Endometrium (tissue), 2 donors: ENCODE measurements at regions not wholly inside any gene's neighbourhood (a gene's known extent, or its start where the extent isn't known, plus 50 kb on each side); places are given as distances from the start of the nearest gene placed in this dataset.
"Not testable (repeated sequence)": the region's sequence is repeated elsewhere in the genome, so short reads cannot be mapped to it uniquely, and the experiment has no call there.

Experiments
- FAIRE-seq: peaks from 2 replicates; lab custom pipeline; 2012; peaks lifted over from hg19 to GRCh38; lab: Jason Lieb, UNC
- donor health status: control.
- donor health status: control.

DNA sequence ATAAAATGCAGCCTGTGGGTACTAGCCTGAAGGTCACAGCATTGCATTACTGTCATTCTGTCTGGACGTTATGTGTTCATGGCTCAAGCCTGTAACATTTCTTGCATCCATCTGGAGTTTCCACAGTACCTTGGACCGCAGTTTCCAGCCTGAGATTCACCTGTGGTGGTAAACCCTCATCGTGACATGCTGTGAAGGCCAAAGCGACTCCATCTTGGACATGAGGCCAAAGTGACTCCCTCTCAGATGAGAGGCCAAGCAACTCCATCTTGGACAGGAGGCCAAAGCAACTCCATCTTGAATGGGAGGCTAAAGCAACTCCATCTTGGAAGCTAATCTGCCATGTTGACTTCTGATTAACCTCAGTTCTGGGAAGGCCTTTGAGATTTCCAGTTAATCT lies 257.7 kb upstream of the MYT1L start:
- no peak for FAIRE-seq

GRCh38 chr2:2587354-2587753 lies 256.3 kb upstream of the MYT1L start:
- FAIRE-seq: no peak

GRCh38 chr2:2586931-2587330 lies 255.9 kb upstream of the MYT1L start:
- FAIRE-seq: no peak

GRCh38 chr2:2586068-2586776 lies 255.1 kb upstream of the MYT1L start:
- no peak for FAIRE-seq

- no peak for FAIRE-seq
Observed at GRCh38 chr2:2582998-2583545, 252.0 kb upstream of the MYT1L start.

GRCh38 chr2:2581331-2582159 lies 250.5 kb upstream of the MYT1L start:
- no peak for FAIRE-seq

DNA sequence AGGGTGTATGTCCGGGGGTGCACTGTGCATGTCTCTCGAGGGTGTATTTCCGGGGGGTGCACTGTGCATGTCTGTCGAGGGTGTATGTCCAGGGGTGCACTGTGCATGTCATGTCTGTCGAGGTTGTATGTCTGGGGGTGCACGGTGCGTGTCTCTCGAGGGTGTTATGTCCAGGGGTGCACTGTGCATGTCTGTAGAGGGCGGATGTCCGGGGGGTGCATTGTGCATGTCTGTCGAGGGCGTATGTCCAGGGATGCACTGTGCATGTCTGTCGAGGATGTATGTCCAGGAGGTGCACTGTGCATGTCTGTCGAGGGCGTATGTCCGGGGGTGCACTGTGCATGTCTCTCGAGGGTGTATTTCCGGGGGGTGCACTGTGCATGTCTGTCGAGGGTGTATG lies 249.8 kb upstream of the MYT1L start:
- FAIRE-seq: not testable (repeated sequence)

GRCh38 chr2:2580341-2580740 lies 249.3 kb upstream of the MYT1L start:
- FAIRE-seq: no peak

DNA sequence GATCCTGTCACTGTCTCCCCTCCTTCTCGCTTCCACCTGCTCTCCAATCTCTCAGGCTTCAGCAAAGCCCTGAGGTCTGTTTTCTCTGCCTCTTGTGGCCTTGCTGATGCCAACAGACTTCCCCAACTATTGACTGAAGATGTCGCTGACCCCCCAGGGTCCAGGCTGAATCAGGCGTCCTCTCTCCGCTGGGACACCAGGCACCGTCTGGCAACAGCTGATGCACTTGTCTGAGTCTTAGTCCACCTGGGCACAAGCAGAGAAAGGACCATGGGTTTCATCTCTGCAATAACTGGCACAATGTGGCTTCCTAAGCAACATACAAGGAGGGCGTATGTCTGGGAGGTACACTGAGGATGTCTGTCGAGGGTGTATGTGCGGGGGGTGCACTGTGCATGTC lies 248.7 kb upstream of the MYT1L start:
- no peak for FAIRE-seq

- no peak for FAIRE-seq
Observed at GRCh38 chr2:2577407-2577831, 246.3 kb upstream of the MYT1L start.

- FAIRE-seq: no peak
Observed at GRCh38 chr2:2575870-2576386, 244.9 kb upstream of the MYT1L start.

DNA sequence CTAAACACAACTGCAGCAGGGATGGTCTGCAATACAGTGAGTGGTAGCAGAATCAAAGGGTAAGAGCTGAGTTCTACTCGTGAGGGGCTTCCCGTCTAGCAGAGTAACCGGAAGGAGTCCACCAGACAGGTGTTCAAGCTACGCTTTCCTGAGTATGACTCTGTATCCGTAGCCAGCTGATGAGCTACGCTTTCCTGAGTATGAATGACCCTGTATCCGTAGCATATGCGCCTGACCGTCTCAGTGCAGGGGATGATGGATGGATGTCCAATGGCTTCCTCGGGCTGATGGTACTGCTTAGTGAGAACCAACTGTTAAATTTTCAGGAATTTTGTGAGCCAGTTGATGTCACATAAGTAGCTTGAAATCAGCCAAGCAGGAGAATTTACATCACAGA lies 244.1 kb upstream of the MYT1L start:
- no peak for FAIRE-seq

GRCh38 chr2:2574401-2575180 lies 243.5 kb upstream of the MYT1L start:
- FAIRE-seq: no peak

DNA sequence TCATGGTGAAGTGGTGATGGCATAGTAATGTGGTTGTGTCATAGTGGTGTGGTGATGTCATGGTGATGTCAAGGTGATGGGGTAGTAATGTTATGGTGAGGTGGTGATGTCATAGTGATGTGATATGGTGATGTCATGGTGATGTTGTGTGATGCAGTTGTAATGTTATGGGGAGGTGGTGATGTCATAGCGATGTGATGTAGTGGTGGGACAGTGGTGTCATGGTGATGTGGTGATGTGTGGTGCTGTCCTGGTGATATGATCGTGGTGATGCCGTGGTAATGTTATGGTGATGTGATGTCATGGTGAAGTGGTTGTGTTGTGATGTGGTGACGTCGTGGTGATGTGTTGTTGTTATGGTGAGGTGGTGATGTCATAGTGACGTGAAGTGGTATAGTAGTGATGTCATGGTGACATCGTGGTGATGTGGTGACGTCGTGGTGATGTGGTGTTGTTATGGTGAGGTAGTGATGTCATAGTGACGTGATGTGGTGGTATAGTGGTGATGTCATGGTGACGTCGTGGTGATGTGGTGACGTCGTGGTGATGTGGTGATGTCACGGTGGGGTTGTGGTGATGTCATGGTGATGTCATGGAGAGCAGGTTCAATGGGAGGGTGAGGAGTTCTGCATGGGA lies 242.7 kb upstream of the MYT1L start:
- no peak for FAIRE-seq

- FAIRE-seq: no peak
Observed at GRCh38 chr2:2573205-2573604, 242.1 kb upstream of the MYT1L start.

DNA sequence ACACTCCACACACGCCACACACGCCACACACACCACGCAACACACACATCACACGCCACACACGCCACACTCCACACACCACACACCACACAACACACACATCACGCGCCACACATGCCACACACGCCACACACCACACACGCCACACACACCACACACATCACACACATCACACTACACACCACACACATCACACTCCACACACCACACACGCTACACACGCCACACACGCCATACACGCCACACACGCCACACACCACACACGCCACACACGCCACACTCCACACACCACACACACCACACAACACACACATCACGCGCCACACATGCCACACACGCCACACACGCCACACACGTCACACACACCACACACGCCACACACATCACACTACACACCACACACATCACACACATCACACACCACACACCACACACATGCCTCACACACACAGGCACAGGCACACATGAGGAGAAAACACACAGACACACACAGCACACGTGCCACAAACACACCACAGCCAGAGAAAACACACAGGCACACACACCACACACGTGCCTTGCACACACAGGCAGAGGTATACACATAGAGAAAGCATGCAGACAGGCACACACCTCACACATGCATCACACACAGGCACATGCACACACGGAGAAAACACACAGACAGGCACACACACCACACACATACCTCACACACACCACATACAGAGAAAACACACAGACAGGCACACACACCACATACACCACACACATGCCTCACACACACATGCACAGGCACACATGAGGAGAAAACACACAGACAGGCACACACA lies 241.5 kb upstream of the MYT1L start:
- no peak for FAIRE-seq

GRCh38 chr2:2571301-2572150 lies 240.5 kb upstream of the MYT1L start:
- FAIRE-seq: no peak

DNA sequence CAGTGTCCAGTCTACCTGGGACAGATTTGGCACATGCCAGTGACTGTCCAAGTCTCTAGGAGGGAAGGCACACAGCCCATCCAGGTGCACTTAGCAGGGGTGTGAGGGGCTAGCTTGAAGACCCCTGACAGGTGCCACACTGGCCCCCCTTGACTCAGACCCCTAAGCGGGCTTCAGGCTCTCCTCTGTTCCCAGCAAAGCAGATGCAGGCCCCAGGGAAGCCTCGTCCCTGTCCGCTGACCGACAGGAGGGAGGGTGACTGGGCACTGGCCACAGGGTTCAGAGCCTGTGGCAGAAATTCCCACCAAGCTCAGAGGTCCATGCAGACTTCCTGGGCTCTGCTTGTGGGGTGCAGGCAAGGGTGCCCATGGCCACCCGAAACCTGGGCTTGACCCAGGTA lies 239.8 kb upstream of the MYT1L start:
- FAIRE-seq: no peak

GRCh38 chr2:2570360-2570759 lies 239.3 kb upstream of the MYT1L start:
- no peak for FAIRE-seq

DNA sequence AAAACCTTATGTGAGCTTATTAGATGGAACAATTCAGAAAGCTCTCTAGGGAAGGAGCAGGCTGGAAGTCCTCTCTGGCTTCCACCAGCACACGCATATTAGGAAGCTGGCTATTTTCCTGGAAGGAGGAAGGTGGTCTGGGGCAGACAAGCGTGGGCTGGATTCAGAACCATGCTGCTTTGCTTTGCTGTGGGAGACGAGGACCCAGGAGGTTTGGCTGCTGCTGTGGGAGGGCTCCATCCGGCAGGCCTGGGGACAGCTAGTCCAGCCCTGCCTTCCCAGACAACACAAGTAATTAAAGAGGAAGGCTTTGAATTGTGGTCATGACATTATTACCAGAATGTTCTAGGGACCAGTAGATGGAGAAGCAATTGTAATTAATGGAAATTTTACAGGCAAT lies 238.8 kb upstream of the MYT1L start:
- FAIRE-seq: no peak
